ENCODE measurements at regions not wholly inside any gene's neighbourhood (a gene's known extent, or its start where the extent isn't known, plus 50 kb on each side); places are given as distances from the start of the nearest gene placed in this dataset.

GRCh38 chr7:156119771-156120170 lies 307.5 kb upstream of the SHH start:
- no peak for DNase-seq

DNA sequence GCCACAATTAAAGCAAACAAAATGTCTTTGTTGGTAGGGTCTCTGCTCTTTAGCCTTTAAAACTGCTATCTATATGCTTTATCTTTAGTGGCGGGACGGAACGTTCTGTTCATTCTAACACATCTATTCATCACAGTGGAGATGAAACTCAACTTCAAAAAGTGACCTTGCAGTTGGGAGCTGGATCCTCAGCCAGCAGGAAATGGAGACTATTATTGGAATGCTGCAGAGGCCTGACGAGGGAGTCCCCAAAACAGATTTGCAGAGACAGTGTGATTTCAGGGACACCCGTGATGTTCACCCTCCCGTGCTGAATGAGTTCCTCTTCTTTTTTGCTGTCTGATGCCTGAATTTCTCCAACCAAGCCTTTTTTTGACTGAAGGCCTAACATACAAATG lies 306.0 kb upstream of the SHH start:
- DNase-seq: no peak

DNA sequence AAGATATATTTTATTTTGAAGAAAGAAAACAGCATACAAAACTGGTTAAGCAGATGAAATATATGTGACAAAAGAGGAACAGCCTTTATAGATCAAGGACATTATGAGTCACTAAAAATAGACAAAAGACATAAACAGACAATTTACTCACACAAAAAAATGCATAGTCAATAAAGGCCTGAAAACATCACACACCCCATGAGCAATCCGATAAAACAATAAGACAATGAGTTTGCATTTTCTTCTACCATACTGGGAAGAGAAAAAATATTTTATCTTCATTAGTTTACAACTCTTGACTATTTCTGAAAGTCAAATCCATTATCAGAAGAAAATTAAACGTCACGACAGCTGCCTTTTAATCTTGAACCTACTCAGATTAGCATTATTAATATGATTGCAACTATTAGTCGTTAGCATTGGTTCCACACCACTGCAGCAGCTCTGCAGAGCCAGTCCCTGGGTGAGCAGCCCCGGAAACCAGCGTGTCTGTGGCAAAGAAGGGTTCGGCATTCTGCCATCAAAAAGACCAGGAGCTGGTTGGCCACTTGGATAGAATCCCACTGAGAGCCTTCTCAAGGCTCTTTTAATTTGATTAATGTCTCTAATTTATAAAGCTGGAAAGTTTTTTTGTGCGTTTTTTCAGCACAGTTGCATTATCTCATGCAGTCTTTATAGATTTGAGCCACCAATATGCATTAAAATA lies 305.4 kb upstream of the SHH start:
- no peak for DNase-seq

DNA sequence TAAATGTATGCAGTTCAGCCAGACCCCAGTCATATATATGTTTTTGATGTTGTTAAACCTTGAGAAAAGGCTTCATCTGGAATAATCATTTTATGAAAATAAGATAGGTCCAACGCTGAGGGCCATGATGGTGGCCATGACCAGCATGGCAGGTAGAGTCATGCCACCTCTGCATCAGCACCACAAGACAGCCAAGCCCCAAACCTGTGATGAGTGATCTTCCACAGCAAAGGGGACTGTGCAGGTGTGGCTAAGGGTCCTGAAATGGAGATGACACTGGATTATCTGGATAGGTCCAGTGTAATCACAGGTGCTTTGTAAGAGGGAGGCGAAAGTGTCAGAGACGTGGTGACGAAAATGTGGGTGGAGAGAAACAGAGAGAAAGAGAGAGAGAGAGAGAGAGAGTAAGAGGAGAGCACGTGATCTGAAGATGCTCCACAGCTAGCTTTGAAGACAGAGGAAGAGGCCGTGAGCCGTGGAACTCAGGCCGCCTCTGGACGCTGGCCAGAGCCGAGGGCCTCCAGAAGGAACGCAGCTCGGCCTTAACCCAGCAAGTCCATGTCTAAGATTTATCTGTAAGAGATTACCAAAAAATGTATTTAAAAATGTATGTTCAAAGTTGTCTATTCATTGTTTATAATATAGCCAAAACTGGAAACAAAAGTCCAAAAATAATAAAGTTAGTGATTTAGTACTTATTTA lies 304.4 kb upstream of the SHH start:
- DNase-seq: no peak

DNA sequence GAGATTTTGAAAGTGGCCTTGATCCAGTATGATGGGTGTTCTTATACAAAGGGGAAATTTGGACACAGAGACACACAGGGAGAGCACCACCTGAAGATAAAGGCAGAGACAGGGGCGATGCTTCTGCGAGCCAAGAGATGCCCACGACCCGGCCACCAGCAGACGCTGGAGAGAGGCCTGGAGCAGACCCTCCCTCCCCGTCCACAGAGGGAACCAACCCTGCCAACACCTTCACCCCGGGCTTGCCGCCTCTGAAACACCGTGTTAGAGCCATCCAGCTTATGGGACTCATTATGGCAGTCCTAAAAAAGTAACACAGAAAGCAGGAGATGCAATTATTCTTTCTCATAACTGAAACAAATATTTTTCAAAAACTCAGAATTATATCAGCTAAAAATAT lies 303.3 kb upstream of the SHH start:
- DNase-seq: no peak

DNA sequence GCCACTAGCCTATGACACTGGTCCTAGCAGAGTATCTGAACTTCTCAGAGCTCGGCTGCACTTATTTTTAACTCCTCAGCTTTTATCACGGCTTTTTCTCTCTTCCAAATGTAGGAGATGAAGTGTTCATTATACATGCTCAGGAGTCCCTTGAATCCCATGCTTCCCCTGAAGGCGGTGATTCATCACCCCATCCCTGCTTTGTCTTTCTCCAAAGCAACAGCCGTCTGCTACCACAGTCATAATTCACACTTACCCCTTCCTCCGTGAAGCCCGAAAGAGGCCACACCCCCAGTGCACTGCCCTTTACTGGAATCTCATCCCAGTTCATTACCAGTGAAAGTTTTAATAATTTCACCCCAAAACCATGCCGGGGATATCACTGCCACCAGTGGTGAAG lies 301.5 kb upstream of the SHH start:
- DNase-seq: no peak

DNA sequence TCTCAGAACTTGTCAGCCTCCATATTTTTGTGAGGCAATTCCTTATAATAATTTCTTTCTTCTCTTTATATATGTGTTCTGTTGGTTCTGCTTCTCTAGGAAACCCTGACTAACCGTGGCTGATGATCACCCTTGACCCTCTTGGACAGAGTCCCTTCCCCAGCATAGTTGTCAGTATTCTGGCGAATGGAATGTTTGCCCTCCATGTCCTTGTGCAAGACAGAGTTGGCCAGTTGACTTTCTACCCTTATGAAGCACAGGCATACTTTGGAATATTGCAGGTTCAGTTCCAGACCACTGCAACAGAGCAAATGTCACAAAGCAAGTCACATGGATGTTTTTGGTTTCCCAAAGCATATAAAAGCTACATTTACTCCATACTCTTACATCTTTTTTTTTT lies 297.7 kb upstream of the SHH start:
- no peak for DNase-seq

DNA sequence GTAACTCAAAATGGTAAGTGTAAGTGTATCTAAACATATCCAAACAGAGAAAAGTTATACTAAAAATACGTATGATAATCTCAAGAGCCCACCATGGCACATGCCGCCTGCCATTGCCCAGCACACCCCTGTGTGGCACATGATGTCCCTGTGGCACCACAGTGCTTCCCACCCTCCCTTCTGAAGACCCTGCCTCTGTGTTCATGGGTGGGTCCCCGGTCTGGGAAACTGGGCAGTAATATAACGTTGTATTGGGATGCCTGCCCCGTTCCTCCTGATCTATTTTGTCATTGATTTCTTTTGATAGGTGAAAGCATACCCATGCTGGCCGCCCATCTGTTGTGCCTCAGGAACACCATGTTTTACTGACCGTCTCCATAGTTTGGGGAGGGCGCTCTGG lies 296.8 kb upstream of the SHH start:
- DNase-seq: no peak

DNA sequence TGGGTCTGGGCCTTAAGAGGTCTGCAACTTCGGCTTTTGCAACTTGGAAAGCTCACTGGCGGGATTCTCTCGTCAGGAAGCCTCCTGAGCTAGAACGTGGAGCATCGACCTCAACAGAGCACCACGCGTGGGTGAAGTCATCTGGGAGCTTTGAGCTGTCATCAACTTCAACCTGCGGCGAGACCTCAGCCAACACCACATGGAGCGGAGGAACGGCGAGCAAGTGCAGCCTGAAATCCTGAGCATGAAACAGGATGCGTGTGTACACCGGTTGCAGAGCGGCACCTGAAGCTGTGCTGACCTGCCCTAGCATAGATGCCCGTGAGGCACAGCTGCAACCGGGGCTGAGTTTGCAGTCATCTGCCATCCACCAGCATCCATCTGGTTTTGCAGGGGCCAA lies 295.7 kb upstream of the SHH start:
- no peak for DNase-seq

DNA sequence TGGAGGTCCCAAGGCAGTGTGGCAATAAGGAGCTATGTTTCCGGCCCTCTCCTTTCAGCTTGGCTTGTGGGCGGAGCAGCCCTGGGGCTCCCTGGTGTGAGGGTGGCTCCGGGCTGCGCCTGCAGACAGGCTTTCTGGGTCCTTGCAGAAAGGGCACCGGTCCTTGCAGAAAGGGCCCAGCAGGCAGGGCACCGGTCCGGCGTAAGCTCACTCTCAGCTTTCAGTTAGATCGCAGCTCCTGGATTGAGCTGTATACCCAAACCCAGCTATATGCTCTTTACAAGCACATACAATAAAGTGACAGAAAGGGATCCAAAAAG lies 293.8 kb upstream of the SHH start:
- no peak for DNase-seq

DNA sequence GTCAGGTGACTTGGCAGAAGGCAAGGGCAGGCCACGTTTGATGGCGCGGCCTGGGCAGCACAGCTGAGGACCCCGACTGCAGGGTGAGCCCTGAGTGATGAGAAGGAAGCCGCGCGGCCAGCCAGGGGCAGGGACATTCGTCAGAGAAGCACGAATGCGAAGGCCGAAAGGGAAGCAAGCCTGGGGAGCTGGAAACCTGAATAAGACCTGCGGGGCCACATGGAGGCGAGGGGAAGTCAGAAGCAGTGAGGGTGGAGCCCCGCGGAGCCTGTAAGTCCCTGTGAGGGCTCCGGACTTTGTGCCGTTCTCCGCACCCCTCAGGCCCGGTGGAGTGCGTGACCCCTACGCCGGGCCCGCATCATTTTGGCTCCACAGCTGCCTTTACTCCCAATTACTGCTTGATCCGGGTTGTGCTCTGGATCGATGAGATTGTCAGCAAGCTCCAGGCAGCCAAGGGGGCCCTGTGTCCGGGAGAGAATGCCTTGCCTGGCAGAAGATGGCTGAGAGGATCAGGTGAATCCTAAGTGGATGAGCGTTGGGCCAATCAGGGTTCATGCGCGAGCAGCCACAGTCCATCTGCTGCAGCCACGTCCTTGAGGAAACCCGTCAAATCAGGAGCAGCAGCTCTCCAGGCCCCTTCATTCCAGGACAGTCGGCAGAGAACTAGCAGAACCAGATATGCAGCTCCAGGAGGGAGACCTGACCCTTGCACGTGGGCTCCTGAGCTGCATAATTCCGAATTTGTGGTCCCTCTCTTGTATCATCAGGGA lies 293.3 kb upstream of the SHH start:
- no peak for DNase-seq

GRCh38 chr7:156104501-156105336 lies 292.5 kb upstream of the SHH start:
- no peak for DNase-seq

GRCh38 chr7:156102267-156102666 lies 290.0 kb upstream of the SHH start:
- no peak for DNase-seq

DNA sequence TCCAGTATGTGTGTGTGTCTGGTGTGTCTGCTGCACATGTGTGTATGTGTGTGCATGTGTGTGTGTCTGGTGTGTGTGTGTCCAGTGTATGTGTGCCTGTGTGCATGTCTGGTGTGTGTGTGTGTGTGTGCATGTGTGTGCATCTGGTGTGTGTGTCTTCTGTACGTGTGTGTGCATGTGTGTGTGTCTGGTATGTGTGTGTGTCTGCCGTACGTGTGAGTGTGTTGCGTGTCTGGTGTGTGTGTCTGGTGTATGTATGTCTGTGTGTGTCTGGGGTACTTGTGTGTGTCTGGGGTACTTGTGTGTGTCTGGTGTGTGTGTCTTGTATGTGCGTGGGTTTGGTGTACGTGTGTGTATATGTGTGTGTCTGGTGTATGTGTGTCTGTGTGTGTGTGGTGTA lies 289.1 kb upstream of the SHH start:
- no peak for DNase-seq

DNA sequence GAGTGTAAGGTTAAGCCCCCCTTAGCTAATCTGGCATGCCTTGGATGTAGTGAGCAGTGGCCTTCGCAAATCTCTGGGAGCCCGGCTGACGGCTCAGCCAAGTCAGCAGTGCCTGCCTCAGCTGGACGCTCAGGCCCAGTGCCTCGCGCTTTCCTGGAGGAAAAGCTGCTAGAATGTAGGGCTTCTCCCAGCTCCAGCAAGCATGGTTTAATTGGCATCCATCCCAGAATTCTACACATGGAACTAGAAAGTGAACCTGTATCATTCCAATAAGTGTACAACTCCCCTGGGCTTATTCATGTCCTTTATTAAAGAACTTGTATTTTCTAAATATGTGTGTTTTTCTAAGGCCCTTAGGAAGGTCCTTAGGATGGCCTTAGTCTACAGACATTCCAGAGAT lies 287.8 kb upstream of the SHH start:
- no peak for DNase-seq

DNA sequence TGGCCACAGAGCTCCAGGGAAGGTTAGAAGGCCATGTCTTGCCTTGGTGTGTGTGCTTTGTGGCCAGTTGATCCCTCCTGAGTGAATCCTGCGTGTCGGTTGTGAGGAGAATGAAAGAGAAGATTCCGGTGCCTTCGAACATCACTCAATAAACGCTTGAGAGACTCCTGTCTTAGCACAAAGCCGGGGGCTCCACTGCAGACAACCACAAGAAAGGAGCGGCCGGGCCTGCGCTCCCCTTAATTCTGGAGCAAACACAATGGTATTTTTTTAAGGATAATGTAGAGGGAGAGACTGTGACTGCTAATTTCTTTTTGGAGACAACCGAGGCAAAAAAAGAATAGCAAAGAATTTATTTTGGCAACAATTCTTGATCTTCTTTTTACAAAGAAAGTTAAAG lies 286.8 kb upstream of the SHH start:
- DNase-seq: no peak

DNA sequence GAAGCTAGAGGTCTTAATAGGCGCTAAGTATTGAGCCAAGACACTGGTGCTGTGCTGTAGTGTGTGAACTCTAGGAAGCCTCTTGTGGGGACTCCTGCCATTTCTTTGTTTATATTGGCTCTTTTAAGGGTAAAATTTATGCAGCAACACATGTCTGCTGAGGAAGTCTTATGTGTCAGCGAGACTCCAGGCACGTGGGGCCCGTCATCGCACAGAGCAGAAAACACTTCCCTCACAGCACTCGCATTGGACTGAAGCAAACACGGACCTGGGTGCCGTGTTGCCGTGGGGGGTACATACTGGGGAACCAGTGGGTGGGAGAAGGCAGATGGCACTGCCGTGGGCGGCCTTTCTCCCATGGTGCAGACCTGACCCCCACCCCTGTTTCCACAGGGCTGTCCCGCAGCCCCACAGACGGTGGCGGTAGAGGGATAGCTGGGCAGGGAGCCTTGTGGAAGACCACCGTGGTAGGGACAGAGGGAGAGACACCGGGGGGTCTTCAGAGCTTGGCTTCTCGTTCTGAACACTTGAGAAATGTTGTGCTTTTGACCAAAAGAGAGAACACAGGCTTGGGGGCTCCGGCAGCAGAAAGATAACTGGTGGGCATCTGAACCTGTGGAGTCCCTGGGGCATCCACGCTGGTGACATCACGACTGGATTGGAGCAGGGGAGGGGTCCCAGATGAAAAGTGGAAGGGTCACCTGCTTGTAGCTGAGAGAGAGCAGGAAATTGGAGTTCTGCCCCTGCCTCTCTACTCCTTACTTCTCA lies 284.7 kb upstream of the SHH start:
- DNase-seq: no peak

DNA sequence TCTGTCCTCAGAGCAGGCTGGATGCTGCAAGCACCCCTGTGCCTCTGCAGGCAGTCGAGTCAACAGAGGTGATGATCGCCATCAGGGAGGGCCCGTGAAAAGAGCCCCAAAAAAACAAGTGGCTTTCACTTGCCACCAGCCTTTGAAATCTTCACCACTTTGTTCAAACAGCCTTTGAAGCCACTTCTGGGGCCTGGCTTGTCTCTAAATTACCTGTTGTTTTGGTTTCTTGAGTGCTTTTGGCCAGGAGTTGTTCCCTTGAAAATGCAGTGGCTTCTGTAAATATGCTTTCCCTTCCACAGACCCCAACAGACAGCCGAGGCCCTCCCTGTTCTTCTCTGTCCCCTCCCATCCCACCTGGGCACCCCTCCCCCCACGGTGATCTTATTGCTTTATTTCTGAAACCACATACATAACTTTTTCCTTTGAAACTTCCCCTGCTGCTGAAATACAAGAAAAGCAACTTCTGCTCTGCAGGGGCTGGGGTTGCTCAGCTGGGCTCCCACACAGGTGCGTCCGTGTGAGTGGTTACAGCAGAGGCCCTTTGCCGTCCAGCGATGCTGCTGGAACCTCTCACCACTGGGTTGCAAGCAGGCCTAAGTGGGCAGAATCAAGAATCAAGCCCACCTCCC lies 283.8 kb upstream of the SHH start:
- no peak for DNase-seq

DNA sequence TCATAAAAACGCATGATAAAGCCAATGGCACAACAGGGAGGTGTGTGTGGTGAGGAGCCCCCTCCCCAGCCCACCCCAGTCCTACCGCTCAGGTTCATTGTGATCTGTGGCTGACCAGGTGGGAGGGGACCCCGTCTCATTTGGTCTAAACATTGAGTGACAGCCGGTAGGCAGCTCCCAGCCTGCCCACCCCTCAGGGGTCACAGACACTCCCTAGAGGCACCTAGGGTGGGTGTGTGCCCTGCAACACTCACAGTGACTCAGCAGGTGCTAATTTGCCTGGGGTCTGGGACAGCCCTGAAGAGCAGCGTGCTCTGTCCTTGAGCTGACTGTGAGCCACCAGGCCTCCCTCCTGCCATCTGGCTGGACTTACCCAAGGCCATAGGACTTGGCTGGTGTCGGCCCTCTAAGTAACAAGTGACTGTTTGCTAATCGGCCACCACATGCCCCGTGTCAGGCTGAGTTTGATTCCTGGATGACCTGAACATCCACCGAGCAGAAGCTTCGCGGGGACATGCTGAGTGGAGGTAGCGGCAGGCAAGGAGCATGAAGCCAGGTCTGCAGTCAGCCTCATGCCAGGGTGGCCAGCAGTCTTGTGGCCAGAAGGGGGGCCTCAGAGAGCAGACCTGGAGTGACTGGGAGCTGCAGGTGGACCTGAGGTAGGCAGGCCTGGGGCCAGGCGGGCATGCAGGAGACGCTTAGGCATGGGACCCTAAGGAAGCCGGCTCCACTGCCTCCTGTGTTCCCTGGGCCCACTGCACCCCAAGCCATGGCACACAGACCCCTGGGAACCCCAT lies 282.3 kb upstream of the SHH start:
- DNase-seq: no peak

DNA sequence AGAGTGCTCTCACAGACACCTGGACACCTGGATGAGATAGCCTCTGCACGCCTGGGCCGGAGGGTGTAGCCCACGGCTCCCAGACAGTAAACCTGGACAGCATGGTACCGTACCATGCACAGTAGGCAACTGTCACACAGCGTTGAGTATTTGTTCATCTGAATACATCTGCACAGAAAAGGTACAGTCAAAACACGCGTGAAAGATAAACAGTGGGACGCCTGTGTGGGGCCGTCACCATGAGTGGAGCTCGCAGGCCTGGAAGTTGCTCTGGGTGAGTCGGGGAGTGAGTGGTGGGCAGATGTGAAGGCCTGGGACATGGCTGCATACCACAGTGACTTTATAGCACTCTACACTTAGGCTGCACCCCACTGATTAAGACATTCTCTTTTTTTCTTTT lies 280.0 kb upstream of the SHH start:
- no peak for DNase-seq

DNA sequence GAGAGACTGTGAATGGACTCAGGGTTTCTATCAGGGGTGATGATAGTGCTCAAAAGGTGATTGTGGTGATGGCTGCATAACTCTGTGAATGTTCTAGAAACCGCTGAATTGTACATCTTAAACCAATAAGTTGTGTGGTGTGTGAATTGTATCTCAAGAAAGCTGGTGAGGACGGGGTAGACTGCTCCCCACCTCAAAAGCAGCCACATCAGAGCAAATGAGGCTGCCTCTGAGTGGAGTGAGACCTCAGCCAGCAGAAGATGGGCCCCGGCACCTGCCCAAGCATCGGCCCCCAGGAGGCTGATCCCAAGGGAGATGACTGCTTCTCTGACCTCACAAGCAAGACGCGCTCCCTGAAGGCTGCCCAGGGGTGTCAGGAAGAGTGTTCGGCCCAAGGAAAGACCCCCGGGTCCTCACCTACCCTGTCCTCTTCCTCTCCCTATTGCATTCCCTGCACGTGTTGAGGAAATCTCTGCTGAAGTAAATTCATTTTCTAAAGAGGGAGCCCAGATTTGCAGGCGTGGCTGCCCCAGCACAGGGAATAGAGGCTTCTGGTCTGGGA lies 279.3 kb upstream of the SHH start:
- no peak for DNase-seq

All from fibroblast of skin of abdomen (primary cell).